HG02970 (cell line): ENCODE measurements at regions not wholly inside any gene's neighbourhood (a gene's known extent, or its start where the extent isn't known, plus 50 kb on each side); places are given as distances from the start of the nearest gene placed in this dataset.

Source experiments
- ATAC-seq: cut with Tn5 transposase; IDR thresholded peaks from one replicate; pipeline ENCODE4 v1.9.1; 2021; ENCODE audit warnings: mild to moderate bottlenecking, moderate library complexity, moderate number of reproducible peaks; ENCODE audit not compliant: unreplicated experiment, low FRiP score

DNA sequence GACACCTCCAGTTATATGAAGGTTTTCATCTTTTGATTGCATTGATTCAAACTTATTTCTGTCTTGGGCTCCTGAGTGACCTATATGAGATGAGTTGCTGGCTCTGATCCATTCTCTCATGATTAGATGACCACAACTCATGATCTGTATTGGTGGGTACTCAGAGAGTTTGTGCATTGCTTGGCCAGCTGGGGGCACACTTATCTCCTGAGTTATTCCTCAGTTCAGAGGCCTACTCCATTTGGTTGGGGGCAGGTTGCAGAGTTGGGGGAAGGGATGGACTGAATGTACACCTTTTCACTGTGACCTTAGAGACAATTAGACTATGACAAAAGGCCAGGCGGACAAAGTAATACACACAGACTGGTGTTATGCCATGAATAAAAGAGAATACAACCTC is 166.2 kb upstream of the SEMA6D start:
- no peak for ATAC-seq

DNA sequence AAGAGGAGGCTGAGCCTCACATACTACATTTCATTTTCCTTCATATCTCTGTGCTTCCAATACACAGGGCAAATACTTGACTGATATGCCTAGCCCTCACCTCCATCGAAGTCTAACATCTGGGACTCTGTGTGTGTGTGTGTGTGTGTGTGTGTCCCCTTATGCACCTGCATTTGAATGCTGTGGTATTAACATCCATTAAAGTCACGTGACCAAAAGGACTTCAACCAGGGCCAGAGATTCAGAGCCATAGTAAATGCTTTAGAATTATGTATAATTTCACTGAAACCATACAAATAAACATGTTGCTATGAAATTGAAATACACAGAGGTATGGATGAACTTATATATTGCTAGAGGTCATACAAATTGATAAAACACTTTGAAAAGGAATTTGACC is 165.8 kb upstream of the SEMA6D start:
- no peak for ATAC-seq

DNA sequence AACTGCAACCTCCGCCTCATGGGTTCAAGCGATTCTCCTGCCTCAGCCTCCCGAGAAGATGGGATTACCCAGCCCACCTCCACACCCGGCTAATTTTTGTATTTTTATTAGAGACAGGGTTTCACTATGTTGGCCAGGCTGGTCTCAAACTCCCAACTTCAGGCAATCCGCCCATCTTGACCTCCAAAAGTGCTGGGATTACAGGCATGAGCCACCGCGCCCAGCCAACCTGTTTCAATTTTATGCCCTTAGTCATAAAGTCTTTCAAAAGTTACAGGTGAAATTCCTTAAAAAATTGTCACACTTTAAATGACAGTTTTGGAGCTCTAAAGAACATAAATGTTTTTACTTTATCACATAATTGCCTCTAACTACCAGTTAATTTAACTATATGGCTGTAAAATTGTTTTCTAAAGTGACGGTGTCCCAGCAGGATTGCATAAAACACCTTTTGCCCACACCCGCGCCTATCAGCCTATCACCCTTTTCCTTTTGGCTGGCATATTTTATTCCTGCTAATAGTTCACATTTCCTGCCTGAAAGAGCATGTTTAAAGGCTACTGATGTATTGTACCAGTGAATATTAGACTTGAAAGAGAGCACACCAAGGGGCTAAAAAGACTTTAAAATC is 164.2 kb upstream of the SEMA6D start:
- ATAC-seq, result no peak

DNA sequence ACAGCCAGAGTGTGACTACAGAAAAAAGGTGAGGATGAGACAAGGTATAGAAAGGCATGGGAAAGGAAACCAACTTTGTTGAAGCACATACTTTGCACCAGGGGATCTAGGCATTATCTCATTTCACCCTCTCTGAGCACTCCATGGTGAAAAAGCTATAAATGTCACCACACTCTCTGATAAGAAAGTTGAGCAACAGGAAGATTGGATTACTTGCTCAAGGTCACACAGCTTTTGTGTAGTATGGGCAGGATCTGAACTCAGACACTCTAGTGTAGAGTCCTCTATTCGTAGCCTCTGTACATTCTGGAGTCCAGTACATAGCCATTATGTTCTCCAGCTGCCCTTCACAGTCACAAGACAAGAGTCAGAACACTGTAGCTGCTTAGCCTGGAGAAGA is 163.4 kb upstream of the SEMA6D start:
- ATAC-seq, result no peak

DNA sequence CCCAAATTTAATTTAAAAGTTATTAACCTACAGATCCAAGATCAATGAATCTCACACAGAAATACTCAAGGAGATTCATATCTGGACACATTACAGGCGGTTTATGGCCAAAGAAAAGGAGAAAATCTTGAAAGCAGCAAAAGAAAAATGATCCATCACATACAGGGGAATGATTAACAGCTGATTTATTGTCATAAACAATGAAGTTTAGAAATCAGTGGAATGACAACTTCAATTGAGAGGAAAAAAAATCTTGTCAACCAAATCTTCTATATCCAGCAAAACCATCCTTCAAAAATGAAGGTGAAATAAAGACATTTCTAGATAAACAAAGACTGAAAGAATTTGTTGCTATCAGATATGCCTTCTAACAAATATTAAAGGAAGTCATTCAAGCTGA is 156.2 kb upstream of the SEMA6D start:
- no peak for ATAC-seq

DNA sequence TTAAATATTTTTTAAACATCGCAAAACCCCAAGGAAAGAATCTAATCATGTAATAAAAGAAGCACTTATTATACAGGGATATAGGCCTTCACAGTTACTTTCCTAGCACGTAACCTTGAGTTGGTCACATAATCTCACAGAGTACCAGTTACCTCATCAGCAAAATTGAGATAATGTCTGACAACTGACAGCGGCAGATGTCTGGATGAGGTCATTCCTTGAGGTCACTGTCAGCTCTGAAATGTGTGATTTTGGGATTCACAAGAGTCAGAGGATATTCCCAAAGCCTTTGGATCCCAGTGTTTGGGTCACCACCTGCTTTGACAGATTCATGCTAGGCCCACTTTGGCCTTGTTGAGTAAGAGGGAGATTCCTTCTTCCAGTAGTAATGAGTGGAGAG is 151.4 kb upstream of the SEMA6D start:
- ATAC-seq, result no peak

DNA sequence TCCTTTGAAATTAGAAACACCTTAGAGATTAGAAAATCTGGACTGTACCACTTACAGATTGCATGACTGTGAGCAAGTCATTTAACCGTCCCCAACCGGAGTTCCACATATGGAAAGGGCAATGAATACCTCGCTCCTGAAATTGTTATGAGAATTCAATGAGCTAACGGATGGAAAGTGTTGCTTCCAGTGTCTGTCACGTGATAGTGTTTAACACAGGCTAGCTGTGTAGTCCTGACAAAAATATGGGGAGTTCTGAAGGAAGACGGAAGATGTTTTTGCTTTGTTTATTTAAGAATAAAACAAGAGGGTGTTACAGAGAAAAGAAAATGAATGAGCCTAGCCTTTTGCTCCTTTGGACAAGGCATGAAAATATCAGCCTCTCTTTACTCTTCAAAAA is 150.7 kb upstream of the SEMA6D start:
- ATAC-seq, result no peak

DNA sequence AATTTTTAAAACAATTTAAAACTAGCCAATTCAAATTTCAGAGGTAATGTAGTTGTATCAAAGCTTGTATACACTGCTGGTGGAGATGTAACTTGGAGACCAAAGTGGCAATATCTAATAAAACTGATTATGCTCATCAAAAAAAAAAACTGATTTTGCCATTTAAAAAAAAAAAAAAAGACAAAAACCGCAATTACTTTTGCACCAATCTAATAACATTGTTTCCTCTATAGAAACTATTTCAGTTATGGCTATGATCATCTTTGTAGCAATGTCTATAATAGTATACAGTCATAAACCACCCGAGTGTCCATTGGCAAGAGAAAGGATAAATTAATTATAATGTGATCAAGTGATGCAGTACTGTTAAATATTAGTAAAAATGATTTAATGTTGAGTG is 149.3 kb upstream of the SEMA6D start:
- no peak for ATAC-seq

DNA sequence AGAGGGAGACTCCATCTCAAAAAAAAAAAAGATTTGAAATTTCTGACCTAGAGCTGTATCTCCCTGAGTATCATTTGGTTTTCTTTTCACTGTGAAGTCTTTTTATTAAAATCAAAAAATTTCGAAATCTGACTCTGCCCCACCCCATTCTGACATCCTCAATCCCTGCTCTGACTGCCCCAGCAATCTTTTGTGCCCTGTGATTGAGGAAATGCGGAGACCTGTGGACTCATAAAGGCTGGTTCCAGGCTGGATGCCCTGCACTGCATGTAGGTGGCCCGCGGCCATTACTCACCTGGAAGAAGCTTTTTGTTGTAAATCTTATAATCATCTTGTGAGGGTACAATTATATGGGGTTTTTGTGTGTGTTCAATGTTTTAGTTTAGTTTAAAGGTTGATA is 147.3 kb upstream of the SEMA6D start:
- ATAC-seq, result no peak

DNA sequence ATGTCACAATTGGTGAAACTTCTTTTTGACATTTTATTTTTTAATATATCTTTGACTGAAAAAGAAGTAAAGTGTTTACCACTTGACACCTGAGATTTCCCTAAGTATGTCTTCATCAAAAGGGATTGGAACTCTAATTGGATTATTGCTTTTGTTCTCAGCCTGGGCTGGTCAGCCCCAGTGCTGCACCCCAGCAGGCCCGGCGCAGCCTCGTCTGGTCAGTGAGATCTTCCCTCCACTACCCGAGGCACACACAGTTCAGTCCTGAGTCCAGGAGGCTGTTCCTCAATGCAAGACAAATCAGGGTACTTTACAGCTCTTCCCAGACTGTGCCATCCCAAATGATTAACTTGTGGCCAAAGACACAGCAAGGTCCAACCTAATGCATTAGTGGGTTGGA is 146.9 kb upstream of the SEMA6D start:
- no peak for ATAC-seq

DNA sequence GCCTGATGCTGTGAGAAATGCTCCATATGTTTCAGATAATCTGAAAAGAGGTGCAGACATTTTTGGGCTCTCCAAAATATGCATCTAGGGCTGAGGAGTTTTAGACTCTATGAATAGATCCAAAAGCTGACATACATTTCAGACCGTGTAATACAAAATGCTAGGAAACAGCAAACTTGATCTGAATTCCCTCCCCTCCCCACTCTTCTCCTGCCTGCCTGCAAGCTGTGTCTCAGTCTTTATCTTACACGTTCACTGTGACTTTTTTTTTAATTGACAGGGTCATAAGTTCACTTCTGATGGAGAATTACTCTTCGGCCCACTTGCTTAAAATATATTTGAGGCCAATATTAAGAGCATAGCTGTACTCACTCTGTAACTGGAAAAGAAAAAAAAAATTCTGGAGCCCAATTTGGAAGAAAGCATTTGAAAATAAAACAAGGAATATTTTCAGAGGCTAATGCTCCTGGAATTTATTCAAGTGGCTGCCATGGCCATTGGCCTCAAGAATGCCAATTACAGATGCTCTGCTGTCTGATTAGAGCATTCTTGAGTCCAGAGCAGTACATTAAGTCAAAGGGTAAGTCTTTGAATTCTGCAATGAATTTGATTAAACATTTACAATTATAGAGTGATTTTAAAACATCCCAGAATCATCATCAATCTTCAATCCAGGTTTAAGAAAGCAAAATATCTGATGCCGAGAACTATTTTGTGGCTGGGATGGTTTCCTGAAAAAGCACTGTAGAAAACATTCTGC is 146.2 kb upstream of the SEMA6D start:
- ATAC-seq, result no peak

DNA sequence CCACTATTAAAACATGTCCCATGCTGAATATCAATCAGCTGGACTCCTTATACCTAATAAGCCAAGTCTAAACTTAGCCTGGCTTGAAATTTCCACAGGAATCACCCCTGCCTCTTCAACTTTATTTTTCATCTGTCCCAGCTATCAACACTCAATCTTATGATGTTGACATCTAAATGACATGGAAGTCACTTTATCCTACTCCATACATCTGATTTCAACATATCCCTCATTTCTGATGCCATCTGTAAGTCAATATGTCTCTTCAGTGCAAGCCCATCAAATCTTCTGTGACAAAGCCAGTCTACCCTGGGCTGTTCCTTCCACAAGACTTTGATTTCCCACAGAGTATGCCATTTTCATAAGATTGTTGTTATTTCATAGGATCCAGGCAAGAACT is 143.6 kb upstream of the SEMA6D start:
- no peak for ATAC-seq

DNA sequence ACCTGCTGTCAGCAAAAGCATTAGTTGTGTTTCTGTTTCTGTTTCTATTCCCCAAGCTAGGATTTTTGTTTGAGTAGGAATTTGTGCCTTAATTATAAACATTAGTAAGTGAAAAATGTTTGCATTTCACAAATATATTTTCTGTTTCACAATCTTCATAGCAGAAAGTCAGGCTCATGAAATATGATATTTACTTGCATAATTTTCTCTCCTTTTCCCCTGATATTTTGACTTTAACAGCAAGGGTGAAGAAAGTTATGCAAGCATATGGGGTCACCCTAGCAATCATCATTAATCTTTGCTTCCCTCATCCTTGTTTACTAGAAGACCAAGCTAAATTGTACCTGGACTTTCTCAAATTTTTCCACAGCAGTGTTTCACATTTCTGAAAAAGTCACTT is 140.3 kb upstream of the SEMA6D start:
- no peak for ATAC-seq

DNA sequence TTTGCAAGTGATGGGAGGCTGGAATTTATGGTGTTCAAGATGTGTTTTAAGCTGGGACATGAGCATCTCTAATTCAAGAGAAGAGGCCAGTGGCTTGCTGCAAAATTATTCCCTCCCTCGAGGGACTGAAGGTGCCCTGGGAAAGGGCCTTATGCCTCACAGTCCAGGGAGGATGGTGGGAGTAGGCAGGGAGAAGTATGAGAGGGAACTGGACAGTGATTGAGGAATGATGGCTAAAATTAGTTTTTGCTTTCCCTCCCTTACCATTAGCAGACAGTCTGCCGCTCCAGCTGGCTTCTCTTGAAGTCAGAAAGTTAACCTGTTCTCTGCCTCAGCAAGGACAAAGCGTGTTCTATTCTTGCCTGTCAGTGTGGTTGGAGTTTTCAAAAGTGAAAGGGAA is 139.8 kb upstream of the SEMA6D start:
- no peak for ATAC-seq

DNA sequence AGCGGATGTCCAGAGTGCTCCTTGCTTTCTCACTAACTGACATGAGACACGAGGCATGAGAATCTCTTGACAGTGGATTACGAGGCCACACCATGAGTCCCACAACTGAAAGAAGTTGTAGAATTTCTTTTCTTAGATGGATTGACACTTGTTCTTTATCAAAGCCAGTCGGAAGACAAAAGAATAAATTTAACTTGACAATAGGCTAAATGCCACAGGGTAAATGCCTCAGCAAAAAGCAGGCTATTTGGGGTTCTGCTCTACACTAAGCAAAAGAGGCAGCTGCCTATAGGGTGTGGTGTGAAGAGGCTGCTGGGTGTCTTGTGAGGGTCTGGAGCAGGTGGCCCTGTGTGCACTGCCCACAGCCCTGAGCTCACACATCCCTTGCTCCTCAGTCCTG is 135.1 kb upstream of the SEMA6D start:
- ATAC-seq, result no peak

DNA sequence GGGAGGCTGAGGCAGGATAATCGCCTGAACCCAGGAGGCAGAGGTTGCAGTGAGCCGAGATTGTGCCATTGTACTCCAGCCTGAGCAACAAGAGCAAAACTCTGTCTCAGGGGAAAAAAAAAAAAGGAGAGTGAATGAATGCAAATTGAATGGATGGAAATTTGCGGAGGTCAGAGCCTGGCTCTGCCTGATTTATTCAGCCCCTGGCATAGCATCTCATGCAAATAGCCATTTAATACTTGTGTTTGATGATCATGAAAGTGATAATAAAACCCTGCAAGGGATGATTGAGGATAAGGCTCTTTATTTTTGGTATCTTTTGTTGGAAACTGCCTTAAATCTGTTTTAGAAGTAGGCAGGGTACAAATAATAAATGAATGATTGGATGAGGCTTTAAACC is 133.0 kb upstream of the SEMA6D start:
- ATAC-seq, result no peak

DNA sequence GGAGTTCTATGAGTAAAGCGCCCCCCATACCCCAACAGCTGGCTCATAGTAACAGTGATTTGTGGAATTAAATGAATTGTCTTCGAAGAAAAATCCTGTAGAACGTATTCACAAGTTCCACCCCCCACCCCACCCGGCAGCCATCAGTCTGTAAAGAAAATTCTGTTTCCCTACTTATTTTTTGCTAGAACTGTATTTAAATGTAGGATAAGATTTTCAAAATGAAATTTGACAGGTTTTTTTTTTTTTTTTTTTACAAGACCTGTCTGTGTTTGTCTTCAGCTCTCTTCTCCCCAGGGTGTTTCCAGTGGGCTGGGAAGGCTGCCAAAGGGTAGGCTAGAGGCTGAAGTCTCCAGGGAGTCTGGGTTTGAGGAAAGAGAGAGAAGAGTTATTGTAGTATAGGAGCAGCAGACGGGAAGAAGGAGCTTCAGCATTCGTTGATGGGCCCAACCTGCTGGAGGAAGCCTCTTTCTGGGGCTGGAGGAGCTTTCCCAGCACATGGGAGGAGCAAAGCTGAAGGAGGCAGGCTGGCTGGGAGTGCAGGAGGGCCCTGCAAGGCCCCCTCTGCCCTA is 130.6 kb upstream of the SEMA6D start:
- no peak for ATAC-seq

DNA sequence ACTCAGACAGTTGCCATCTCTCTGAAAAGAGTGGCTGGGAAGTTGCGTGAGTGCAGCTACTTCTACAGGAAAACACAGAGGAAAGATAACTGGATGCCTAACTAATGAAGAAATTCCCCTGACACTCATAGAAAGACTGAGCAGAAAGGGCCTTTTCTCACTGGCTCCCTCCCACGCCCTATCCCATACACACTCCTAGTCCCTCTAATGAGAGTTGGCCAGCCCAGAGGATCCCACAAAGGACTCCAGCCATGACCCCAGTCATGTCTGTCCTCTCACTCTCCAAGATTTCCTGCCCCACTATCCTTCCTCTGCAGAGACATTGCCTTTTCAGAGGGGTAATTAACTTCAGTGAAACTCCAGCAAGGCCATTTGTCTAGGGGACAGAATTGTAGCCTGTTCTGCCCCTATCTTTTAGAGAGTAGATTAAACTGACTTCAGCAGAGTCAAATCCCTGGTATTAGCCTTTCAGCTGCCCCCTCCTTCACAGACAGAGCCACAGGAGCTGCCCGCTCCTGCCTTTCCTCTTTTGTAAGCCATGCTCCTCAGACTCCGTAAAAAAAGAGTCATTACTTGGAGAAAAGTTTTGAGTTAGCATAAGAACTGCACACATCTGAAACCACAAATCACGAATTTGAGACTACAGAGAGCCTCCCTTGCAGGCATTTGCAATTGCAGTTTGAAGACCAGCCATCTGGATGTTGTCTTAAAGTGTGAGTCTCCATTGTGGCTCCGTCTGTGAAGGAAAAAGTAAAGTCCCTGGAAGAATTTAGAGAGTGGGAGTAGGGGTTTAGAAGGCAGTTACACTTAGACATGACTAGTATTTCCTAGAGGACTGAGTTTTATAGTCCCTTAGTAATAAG is 129.1 kb upstream of the SEMA6D start:
- no peak for ATAC-seq

DNA sequence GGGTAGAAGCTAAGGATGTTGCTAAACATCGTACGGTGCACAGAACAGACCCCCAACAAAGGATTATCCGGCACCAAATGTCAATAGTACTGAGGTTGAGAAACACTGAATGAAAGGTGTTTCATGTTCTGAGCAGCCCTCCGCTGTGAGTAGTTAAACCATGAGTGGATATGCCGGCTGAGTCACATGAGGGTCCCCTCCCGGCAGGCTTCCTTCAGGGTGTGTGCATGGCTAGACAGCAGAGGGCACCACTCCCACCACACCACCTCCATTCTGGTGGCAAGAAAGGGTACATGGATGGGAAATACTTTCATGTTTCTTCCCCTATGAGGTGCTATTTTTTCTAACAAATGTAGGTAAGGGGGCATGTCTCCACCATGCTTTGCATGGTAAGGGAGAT is 128.3 kb upstream of the SEMA6D start:
- no peak for ATAC-seq

DNA sequence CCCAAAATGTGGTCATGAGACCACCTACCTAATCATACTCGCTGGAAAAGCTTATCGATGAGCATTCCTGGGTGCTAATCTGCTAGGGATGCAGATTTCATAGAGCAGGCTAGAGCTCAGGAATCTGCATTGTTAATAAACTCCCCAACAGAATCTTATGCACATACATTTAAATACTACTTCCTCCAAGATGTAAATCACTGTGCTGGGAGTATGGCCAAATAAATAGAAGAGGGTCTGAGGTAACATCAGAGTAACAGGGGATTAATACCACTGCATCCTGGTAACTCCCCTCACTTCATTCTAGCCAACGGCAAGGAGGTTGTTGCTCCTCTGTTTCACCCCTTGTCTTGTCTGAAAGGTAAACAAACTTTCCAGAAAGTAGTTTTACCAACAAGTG is 118.3 kb upstream of the SEMA6D start:
- no peak for ATAC-seq

DNA sequence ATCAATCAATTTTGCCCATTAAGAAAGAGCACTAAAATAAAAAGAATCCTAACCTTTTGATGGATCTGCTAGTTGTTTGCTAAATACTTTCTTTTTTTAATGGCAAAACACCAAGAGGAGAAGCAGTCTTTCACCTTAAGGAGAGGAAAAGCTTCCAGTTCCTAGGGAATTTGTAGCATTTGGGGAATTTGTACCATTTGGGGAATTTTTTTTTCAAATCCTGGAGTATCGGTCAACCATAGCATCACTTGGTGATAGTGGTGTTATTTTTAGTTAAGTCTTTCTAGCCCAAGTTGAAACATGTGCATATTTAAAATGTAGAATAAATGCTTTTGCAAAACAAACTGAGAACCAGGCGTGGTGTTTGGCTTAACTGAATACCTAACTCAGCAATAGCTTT is 117.5 kb upstream of the SEMA6D start:
- ATAC-seq, result no peak
